Adrenal gland (tissue), 5 donors: ENCODE measurements at regions not wholly inside any gene's neighbourhood (a gene's known extent, or its start where the extent isn't known, plus 50 kb on each side); places are given as distances from the start of the nearest gene placed in this dataset.

ENCODE experiments used
- CTCF ChIP-seq, 6 experiments: fragments of 450-650 bp in 4 of 6; fragments of 200-600 bp in 2 of 6; sonication (generic) in 1 of 6; IDR thresholded peaks; 1 replicate in 5 of 6; 2 replicates in 1 of 6; pipeline versions ENCODE4 v1.5.1 to v1.8.0; 2016 to 2021; ENCODE audit warnings: antibody characterized with exemption in 6 of 6, mild to moderate bottlenecking in 2 of 6, moderate library complexity in 1 of 6
- POLR2A ChIP-seq, 2 donors: fragments of 450-650 bp; IDR thresholded peaks; one replicate each; pipeline ENCODE4 v1.6.1; 2017; ENCODE audit warnings: antibody characterized with exemption in 2 of 2, mild to moderate bottlenecking in 2 of 2, moderate library complexity in 1 of 2
- donor health status: DM: no; HTN: no; CAD: no.

GRCh38 chr4:57465321-57466056 is 355.3 kb upstream of the IGFBP7 start:
- TF ChIP-seq CTCF (IDR thresholded peaks at IDR 0.05) (no peak), POLR2A (IDR thresholded peaks at IDR 0.05) (no peak)
